K562 (cell line): ENCODE measurements at regions not wholly inside any gene's neighbourhood (a gene's known extent, or its start where the extent isn't known, plus 50 kb on each side); places are given as distances from the start of the nearest gene placed in this dataset.

Experiments used
- ATAC-seq: fragments of 200-7000 bp; cut with Tn5 transposase; 3 replicates; pipeline ENCODE4 v1.9.1; 2020; ENCODE audit warnings: moderate library complexity
- BruUV-seq: library from RNA; stranded (reverse); fragments of 400-500 nt; replicated peaks from 2 replicates; lab custom pipeline; 2021; lab: Mats Ljungman, UMichigan
- CTCF ChIA-PET: fragments of 300-600 bp; formaldehyde crosslinking; extraction: SDS; loops from one replicate; lab custom pipeline; 2021; ENCODE audit warnings: low intra/inter-chr PET ratio; lab: Yijun Ruan, JAX
- POLR2A ChIA-PET: fragments of 300-600, 350-650 bp; sonication (Branson Sonifier 250); formaldehyde crosslinking; extraction: SDS; loops from one replicate; lab custom pipeline; 2021; ENCODE audit warnings: antibody characterized with exemption, inconsistent platforms; lab: Yijun Ruan, JAX
- DNase-seq, 4 experiments: peaks; one replicate each; pipeline versions ENCODE4 v3.0.0 to v3.0.0-alpha.2; 2011 to 2018; ENCODE audit warnings: low spot score in 3 of 4, mixed read lengths in 3 of 4; ENCODE audit errors: extremely low read depth in 1 of 4
- FAIRE-seq: peaks from 2 replicates; lab custom pipeline; 2011; peaks lifted over from hg19 to GRCh38; lab: Jason Lieb, UNC
- H2AFZ ChIP-seq: 2 replicates; pipeline ENCODE4 v1.6.0; 2011; ENCODE audit warnings: low read depth, low read length, control low read depth, inconsistent platforms
- H3K27ac ChIP-seq: fragments of 200-600 bp; 3 replicates; pipeline ENCODE4 v1.8.0; 2011; ENCODE audit warnings: low read depth, mild to moderate bottlenecking, control low read depth, inconsistent platforms, low read length, moderate library complexity, mixed read lengths; ENCODE audit errors: extremely low read depth
- H3K27me3 ChIP-seq, 2 experiments: fragments of 300-600 bp in 1 of 2; 2 replicates in 1 of 2; 3 replicates in 1 of 2; pipeline versions ENCODE4 v1.6.0 to v1.8.0; 2011; ENCODE audit warnings: inconsistent platforms in 2 of 2, low read length in 2 of 2, mild to moderate bottlenecking in 1 of 2, mixed read lengths in 1 of 2, moderate library complexity in 1 of 2; ENCODE audit not compliant: control insufficient read depth in 2 of 2, insufficient read depth in 2 of 2
- H3K36me3 ChIP-seq: fragments of 300-600 bp; 3 replicates; pipeline ENCODE4 v1.8.0; 2011; ENCODE audit warnings: mild to moderate bottlenecking, low read length, inconsistent platforms; ENCODE audit not compliant: control insufficient read depth, insufficient read depth
- H3K4me1 ChIP-seq, 2 experiments: fragments of 200-600 bp in 1 of 2; replicated peaks in 1 of 2; 2 replicates in 1 of 2; 3 replicates in 1 of 2; pipeline versions ENCODE4 v1.5.1 to v1.8.0; 2011; ENCODE audit warnings: inconsistent platforms in 2 of 2, low read length in 2 of 2, mild to moderate bottlenecking in 1 of 2, mixed read lengths in 1 of 2, moderate library complexity in 1 of 2; ENCODE audit not compliant: control insufficient read depth in 2 of 2, insufficient read depth in 2 of 2
- H3K4me2 ChIP-seq: 2 replicates; pipeline ENCODE4 v1.6.1; 2011; ENCODE audit warnings: low read length, control low read depth, inconsistent platforms, mixed read lengths; ENCODE audit not compliant: insufficient read depth
- H3K4me3 ChIP-seq: fragments of 200-600 bp; sonication (generic), shearing (Covaris generic); 2 replicates; pipeline ENCODE4 v1.5.1; 2016; ENCODE audit warnings: control low read depth, inconsistent platforms
- H3K79me2 ChIP-seq: fragments of 200-600 bp; 3 replicates; pipeline ENCODE4 v1.8.0; 2011; ENCODE audit warnings: low read length, inconsistent platforms; ENCODE audit not compliant: control insufficient read depth, insufficient read depth
- H3K9ac ChIP-seq, 2 experiments: 2 replicates each; pipeline versions ENCODE4 v1.6.0 to v1.6.1; 2011; ENCODE audit warnings: low read depth in 2 of 2, low read length in 2 of 2, control low read depth in 1 of 2, inconsistent platforms in 1 of 2, mild to moderate bottlenecking in 1 of 2, mixed read lengths in 1 of 2; ENCODE audit not compliant: insufficient read depth in 1 of 2
- H3K9me1 ChIP-seq: one replicate; pipeline ENCODE4 v1.6.0; 2011; ENCODE audit warnings: inconsistent platforms, mild to moderate bottlenecking, low read length, moderate library complexity; ENCODE audit not compliant: control insufficient read depth, insufficient read depth
- H3K9me3 ChIP-seq: replicated peaks from 2 replicates; pipeline ENCODE4 v1.5.1; 2011; ENCODE audit warnings: low read depth, low read length, inconsistent platforms; ENCODE audit not compliant: control insufficient read depth, insufficient read depth
- H4K20me1 ChIP-seq: replicated peaks from 2 replicates; pipeline ENCODE4 v1.6.1; 2011; ENCODE audit warnings: low read length, inconsistent platforms, mixed read lengths; ENCODE audit not compliant: control insufficient read depth, insufficient read depth
- ATF7 ChIP-seq: fragments of 450-650 bp; IDR thresholded peaks from 2 replicates; pipeline ENCODE4 v1.7.1; 2014; ENCODE audit warnings: mild to moderate bottlenecking, moderate library complexity
- BDP1 ChIP-seq: IDR thresholded peaks from 3 replicates; pipeline ENCODE4 v1.6.1; 2011; ENCODE audit not compliant: insufficient read length, insufficient read depth
- BRD4 ChIP-seq: fragments of 200-600 bp; sonication (generic); IDR thresholded peaks from 2 replicates; pipeline ENCODE4 v1.6.1; 2017; ENCODE audit warnings: inconsistent platforms
- C11orf30 ChIP-seq: fragments of 450-650 bp; IDR thresholded peaks from 2 replicates; pipeline ENCODE4 v1.6.1; 2016; ENCODE audit warnings: low read depth, mild to moderate bottlenecking
- CSDE1 ChIP-seq, 2 experiments: fragments of 450-650 bp; IDR thresholded peaks; 2 replicates each; pipeline ENCODE4 v1.6.1; 2016; ENCODE audit warnings: mild to moderate bottlenecking in 1 of 2
- EP400 ChIP-seq: fragments of 450-650 bp; IDR thresholded peaks from 2 replicates; pipeline ENCODE4 v1.6.1; 2017; ENCODE audit warnings: antibody characterized with exemption, mild to moderate bottlenecking, moderate library complexity
- ETV1 ChIP-seq: fragments of 450-650 bp; conservative IDR thresholded peaks from 2 replicates; pipeline ENCODE4 v1.6.1; 2016; ENCODE audit warnings: missing genetic modification characterization, control low read depth, low read depth, missing compliant biosample characterization
- HOXB6 ChIP-seq: fragments of 250-450 bp; sonication (Bioruptor Pico); IDR thresholded peaks from 2 replicates; pipeline ENCODE4 v1.5.1; 2022; ENCODE audit warnings: mild to moderate bottlenecking, borderline replicate concordance
- KLF10 ChIP-seq: fragments of 250-450 bp; sonication (Bioruptor Pico); IDR thresholded peaks from 2 replicates; pipeline ENCODE4 v1.6.1; 2021; ENCODE audit warnings: matching md5 sums
- LARP7 ChIP-seq: fragments of 450-650 bp; IDR thresholded peaks from 2 replicates; pipeline ENCODE4 v1.6.1; 2016
- NR2F6 ChIP-seq: fragments of 450-650 bp; formaldehyde crosslinking; IDR thresholded peaks from 2 replicates; pipeline ENCODE4 v1.4.0; 2020; ENCODE audit warnings: mild to moderate bottlenecking
- PTTG1 ChIP-seq: fragments of 450-650 bp; IDR thresholded peaks from 2 replicates; pipeline ENCODE4 v1.6.1; 2016; ENCODE audit warnings: low read depth, mild to moderate bottlenecking, missing genetic modification characterization, missing compliant biosample characterization
- SMAD2 ChIP-seq: fragments of 150-350 bp; IDR thresholded peaks from 2 replicates; pipeline ENCODE4 v1.6.1; 2014; ENCODE audit warnings: low read depth, mild to moderate bottlenecking, low read length
- UBTF ChIP-seq, 2 experiments: IDR thresholded peaks; 2 replicates each; pipeline ENCODE4 v1.6.1; 2012; ENCODE audit warnings: improper control_type of control experiment in 2 of 2, low read depth in 2 of 2, low read length in 2 of 2, borderline replicate concordance in 1 of 2
- ZFX ChIP-seq: sonication (generic); formaldehyde crosslinking; IDR thresholded peaks from 2 replicates; pipeline ENCODE4 v1.8.0; 2022; ENCODE audit warnings: mild to moderate bottlenecking, missing genetic modification reagents, moderate library complexity
- ZNF316 ChIP-seq: fragments of 450-650 bp; IDR thresholded peaks from 2 replicates; pipeline ENCODE4 v1.6.1; 2016
- ZNF609 ChIP-seq: sonication (generic); formaldehyde crosslinking; IDR thresholded peaks from 2 replicates; pipeline ENCODE4 v1.8.1; 2023; ENCODE audit warnings: missing genetic modification reagents, mild to moderate bottlenecking, borderline replicate concordance
- WGBS: fragments of 100-300 bp; shearing (Covaris generic); methylation state at CpG from one replicate; pipeline ENCODE4 v1.1.6; 2016; ENCODE audit warnings: low coverage, mixed read lengths; ENCODE audit not compliant: insufficient coverage; ENCODE audit errors: missing lambda C conversion rate; 5-methylcytosine and 5-hydroxymethylcytosine counted together
- in situ Hi-C: fragments of 300-500 bp; cut with MboI; formaldehyde crosslinking; loops from 4 replicates; pipeline ENCODE4 v1.15.0; 2018; ENCODE audit warnings: inconsistent platforms, mixed read lengths
- intact Hi-C: fragments of 100-400 bp; cut with micrococcal nuclease; formaldehyde crosslinking; loops from 2 replicates; pipeline ENCODE4 v1.14.2; 2022

GRCh38 chr6:22026164-22026678 is 270.6 kb downstream of the PRL start:
- intact Hi-C loops = loop anchor here (5.0 kb wide), 1 partner anchor 39 kb away; no protein-coding TSS in a partner anchor
- DNase-seq (no peak), FAIRE-seq (no peak)
- TF ChIP-seq EP400 (no peak), SMAD2 (no peak), BRD4 (peak; percentile 79; the same call in 1 of the 2 replicates), ZNF316 (peak; percentile 21; the same call in 1 of the 2 replicates), UBTF (IDR thresholded peaks at IDR 0.05; ENCODE audit: borderline replicate concordance in 1 of 2, low read depth in 2 of 2, low read length in 2 of 2) (no peak), CSDE1 (IDR thresholded peaks at IDR 0.05) (no peak), LARP7 (no peak), NR2F6 (CRISPR knock-in tag) (no peak), C11orf30 (peak; percentile 16; the same call in 1 of the 2 replicates), HOXB6 (CRISPR knock-in tag) (no peak), ATF7 (no peak), PTTG1 (tag) (0 out of 2 replicates have a peak, but pooled peaks have one; percentile 29), ZFX (CRISPR knock-in tag) (0 out of 2 replicates have a peak, but pooled peaks have one; percentile 2), BDP1 (no peak), ETV1 (tag) (no peak), KLF10 (no peak), ZNF609 (CRISPR knock-in tag) (no peak)

More at GRCh38 chr6:22026164-22026678, 270.6 kb downstream of the PRL start:
- Histone ChIP-seq H3K79me2 (no peaks in the 10 kb centered on the region), H2AFZ (peak overlapping the region; percentile 92), H3K4me2 (peak overlapping the region; percentile 74), H3K9me3 (peaks cover 11% of the 10 kb centered on the region), H3K36me3 (no peaks in the 10 kb centered on the region), H3K4me3 (peak overlapping the region; percentile 28; the same call in 1 of the 2 replicates), H3K27me3 (no peaks in the 10 kb centered on the region), H4K20me1 (no peaks in the 10 kb centered on the region), H3K9ac (peak overlapping the region in 1 of 2 experiments; percentile 83; a peak in 2 of 4 replicates), H3K4me1 (peaks cover 18 to 48% of the 10 kb centered on the region in 2 experiments), H3K27ac (peak overlapping the region; percentile 96), H3K9me1 (no peaks in the 10 kb centered on the region)
- CTCF ChIA-PET = no interaction called here
- POLR2A ChIA-PET = interaction anchor here (0.6 to 3.2 kb wide), 11 partner anchors 9 to 1621 kb away, joined by 3 to 12 read pairs (median 4); no protein-coding TSS in a partner anchor
- WGBS = 27% methylated on average over 5 of the region's 5 CpGs
- ATAC-seq = no peak
- in situ Hi-C loops = no loop called here
- BruUV-seq = TSS peak; percentile 86
